ACHN (cell line): ENCODE measurements at regions not wholly inside any gene's neighbourhood (a gene's known extent, or its start where the extent isn't known, plus 50 kb on each side); places are given as distances from the start of the nearest gene placed in this dataset.

Source experiments
- DNase-seq: peaks from one replicate; pipeline ENCODE4 v3.0.0-alpha.2; 2015
- in situ Hi-C: cut with HindIII; loops from 2 replicates; pipeline ENCODE4 v1.10.0; 2017; ENCODE audit warnings: low sequenced_read_pairs, low pct_ligation_motif_present, low pct_unique_long_range_greater_than_20kb

GRCh38 chr10:118907051-118907450 is 122.5 kb upstream of the NANOS1 start:
- DNase-seq, result no peak
- in situ Hi-C loops, result no loop called here

- in situ Hi-C loops, result no loop called here
- DNase-seq, result no peak
Measured at GRCh38 chr10:118908557-118909256, 120.8 kb upstream of the NANOS1 start.

- in situ Hi-C loops, result no loop called here
- DNase-seq, result no peak
Measured at GRCh38 chr10:118910702-118911101, 118.8 kb upstream of the NANOS1 start.

GRCh38 chr10:118911363-118911762 is 118.2 kb upstream of the NANOS1 start:
- in situ Hi-C loops, result no loop called here
- DNase-seq, result peak; percentile 40

GRCh38 chr10:118912961-118913600 is 116.4 kb upstream of the NANOS1 start:
- no peak for DNase-seq
- in situ Hi-C loops, result no loop called here

GRCh38 chr10:118913825-118914224 is 115.7 kb upstream of the NANOS1 start:
- no peak for DNase-seq
- in situ Hi-C loops, result no loop called here

GRCh38 chr10:118914629-118915028 is 114.9 kb upstream of the NANOS1 start:
- DNase-seq, result no peak
- in situ Hi-C loops, result no loop called here

- in situ Hi-C loops, result no loop called here
- no peak for DNase-seq
Measured at GRCh38 chr10:118915161-118915560, 114.4 kb upstream of the NANOS1 start.

GRCh38 chr10:118916777-118917176 is 112.7 kb upstream of the NANOS1 start:
- in situ Hi-C loops, result no loop called here

GRCh38 chr10:118917701-118918100 is 111.8 kb upstream of the NANOS1 start:
- DNase-seq, result no peak
- in situ Hi-C loops, result no loop called here

More at GRCh38 chr10:118916777-118917176, 112.7 kb upstream of the NANOS1 start:
- DNase-seq, result no peak

- DNase-seq, result no peak
Measured at GRCh38 chr10:118918116-118918515, 111.4 kb upstream of the NANOS1 start.

GRCh38 chr10:118918587-118918986 is 110.9 kb upstream of the NANOS1 start:
- no peak for DNase-seq
- in situ Hi-C loops, result no loop called here

More at GRCh38 chr10:118918116-118918515, 111.4 kb upstream of the NANOS1 start:
- in situ Hi-C loops, result no loop called here

GRCh38 chr10:118920206-118920605 is 109.3 kb upstream of the NANOS1 start:
- DNase-seq, result no peak
- in situ Hi-C loops, result no loop called here

- in situ Hi-C loops, result no loop called here
- DNase-seq, result no peak
Measured at GRCh38 chr10:118922226-118922625, 107.3 kb upstream of the NANOS1 start.

- DNase-seq, result no peak
- in situ Hi-C loops, result no loop called here
Measured at GRCh38 chr10:118922972-118923371, 106.5 kb upstream of the NANOS1 start.

GRCh38 chr10:118924493-118924892 is 105.0 kb upstream of the NANOS1 start:
- in situ Hi-C loops, result no loop called here
- DNase-seq, result no peak

- in situ Hi-C loops, result no loop called here
Measured at GRCh38 chr10:118925404-118926071, 104.0 kb upstream of the NANOS1 start.

GRCh38 chr10:118926072-118926417 is 103.5 kb upstream of the NANOS1 start:
- in situ Hi-C loops, result no loop called here
- DNase-seq, result no peak

More at GRCh38 chr10:118925404-118926071, 104.0 kb upstream of the NANOS1 start:
- no peak for DNase-seq

GRCh38 chr10:118926441-118926840 is 103.1 kb upstream of the NANOS1 start:
- DNase-seq, result no peak
- in situ Hi-C loops, result no loop called here

- in situ Hi-C loops, result no loop called here
- no peak for DNase-seq
Measured at GRCh38 chr10:118926903-118927302, 102.6 kb upstream of the NANOS1 start.
